ENCODE measurements at regions not wholly inside any gene's neighbourhood (a gene's known extent, or its start where the extent isn't known, plus 50 kb on each side); places are given as distances from the start of the nearest gene placed in this dataset.

DNA sequence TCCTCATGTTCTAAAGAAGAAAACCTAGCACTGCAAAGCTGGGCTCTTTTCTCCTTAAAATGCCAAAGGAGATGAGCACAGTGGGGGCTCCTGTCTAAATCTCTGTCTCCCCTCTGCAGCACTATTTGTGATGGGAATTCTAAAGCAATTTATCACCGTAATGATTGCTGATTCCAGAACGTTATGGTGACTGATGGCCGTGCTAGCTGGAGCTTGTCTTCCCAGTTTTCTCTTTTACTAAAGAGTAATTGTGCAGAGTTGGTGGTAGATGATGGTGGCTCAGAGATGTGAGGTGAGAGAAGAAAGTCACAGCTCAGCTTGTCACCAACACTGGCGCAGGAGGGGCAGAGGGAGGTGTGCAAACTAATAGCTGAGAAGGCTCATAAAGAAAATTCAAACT, 60.7 kb upstream of the ATP2B4 start:
- Histone ChIP-seq H2AFZ (ENCODE audit: low read length) (no peak overlapping the region), H3K4me3 (ENCODE audit: extremely low read depth in 1 of 4, insufficient read depth in 2 of 4, low read depth in 3 of 4, low read length in 4 of 4) (no peak overlapping the region), H3K79me2 (ENCODE audit: control insufficient read depth in 1 of 2, insufficient read depth in 2 of 2, low read length in 2 of 2) (no peaks in the 10 kb centered on the region), H2BK15ac (ENCODE audit: low read length) (no peak overlapping the region), H3K56ac (replicated peaks; ENCODE audit: insufficient read length, low read depth, low read length) (no peak overlapping the region), H2BK120ac (replicated peaks; ENCODE audit: low read depth, low read length) (no peak overlapping the region), H2AK5ac (ENCODE audit: low read depth, low read length) (no peak overlapping the region), H3K36me3 (ENCODE audit: control insufficient read depth in 2 of 4, insufficient read depth in 4 of 4, low read length in 3 of 4) (no peaks in the 10 kb centered on the region), H4K91ac (replicated peaks; ENCODE audit: insufficient read length, low read length) (no peak overlapping the region), H3K4me2 (ENCODE audit: insufficient read depth in 1 of 2, low read depth in 2 of 2, low read length in 2 of 2) (no peak overlapping the region), H2BK5ac (ENCODE audit: low read depth, low read length) (no peak overlapping the region), H3K9ac (replicated peaks in 1 of 4; ENCODE audit: extremely low read depth in 1 of 4, low read depth in 3 of 4, low read length in 3 of 4) (no peak overlapping the region), H4K5ac (ENCODE audit: insufficient read length, low read depth, low read length) (no peak overlapping the region), H3K23me2 (ENCODE audit: low read depth, low read length) (no peaks in the 10 kb centered on the region), H3K4me1 (replicated peaks in 1 of 4; ENCODE audit: control insufficient read depth in 3 of 4, insufficient read depth in 4 of 4, low read length in 3 of 4) (no peaks in the 10 kb centered on the region; a peak in 1 of 7 replicates), H3K9me3 (ENCODE audit: insufficient read depth in 2 of 2, low read depth in 1 of 2, low read length in 1 of 2) (no peaks in the 10 kb centered on the region), H4K20me1 (replicated peaks in 1 of 2; ENCODE audit: control insufficient read depth in 1 of 2, insufficient read depth in 2 of 2, low read length in 2 of 2) (no peaks in the 10 kb centered on the region), H3K4ac (replicated peaks; ENCODE audit: insufficient read length, low read depth, low read length) (no peak overlapping the region), H4K8ac (ENCODE audit: extremely low read depth, insufficient read depth, low read length) (no peak overlapping the region), H3K79me1 (ENCODE audit: low read depth, low read length) (no peaks in the 10 kb centered on the region), H3K18ac (ENCODE audit: extremely low read depth, low read length) (no peak overlapping the region), H3K23ac (ENCODE audit: insufficient read length) (no peak overlapping the region), H2BK12ac (ENCODE audit: low read depth, low read length) (no peak overlapping the region), H3K27me3 (replicated peaks in 1 of 4; ENCODE audit: control insufficient read depth in 3 of 4, extremely low read depth in 1 of 4, insufficient read depth in 3 of 4, low read length in 3 of 4) (no peaks in the 10 kb centered on the region), H3K27ac (ENCODE audit: low read depth, low read length) (no peak overlapping the region), H3K14ac (ENCODE audit: insufficient read length) (no peak overlapping the region), H2BK20ac (ENCODE audit: low read length) (no peak overlapping the region)
- 85% methylated on average over 4 of the region's 4 CpGs; no CpG with 5 or more reads in 1 of the 2 experiments for WGBS, 2 experiments (ENCODE audit: extremely low coverage in 1 of 2, insufficient coverage in 1 of 2, insufficient read length in 1 of 2, insufficient replicate concordance in 2 of 2, low coverage in 1 of 2, low lambda C conversion rate in 2 of 2, missing lambda C conversion rate in 1 of 2)
- CTCF ChIA-PET (ENCODE audit: partially characterized antibody), result interaction anchor here (0.7 to 1.9 kb wide), 10 partner anchors 11 to 61 kb away, joined by 3 to 7 read pairs (median 5); no protein-coding TSS in a partner anchor
- DNase-seq (ENCODE audit: low read depth in 1 of 2, low spot score in 2 of 2) (no peak), FAIRE-seq (no peak)
- POLR2A ChIA-PET (ENCODE audit: partially characterized antibody), result interaction anchor here (1.4 kb wide), 1 partner anchor 11 kb away, joined by 3 read pairs; no protein-coding TSS in a partner anchor
- no peak for TF ChIP-seq SIX5 (IDR thresholded peaks at IDR 0.05; ENCODE audit: low read depth, low read length)
- TF ChIP-seq EZH2 (IDR thresholded peaks at IDR 0.05; ENCODE audit: low read depth, low read length, severe bottlenecking), result no peak
- TF ChIP-seq RBBP5 (IDR thresholded peaks at IDR 0.05; ENCODE audit: borderline replicate concordance, low read depth, low read length), result no peak
- TF ChIP-seq CHD1 (IDR thresholded peaks at IDR 0.05; ENCODE audit: low read depth, low read length), result no peak
- no peak for TF ChIP-seq KDM4A (IDR thresholded peaks at IDR 0.05; ENCODE audit: low read depth, low read length, severe bottlenecking)
- TF ChIP-seq, protein P1, sequence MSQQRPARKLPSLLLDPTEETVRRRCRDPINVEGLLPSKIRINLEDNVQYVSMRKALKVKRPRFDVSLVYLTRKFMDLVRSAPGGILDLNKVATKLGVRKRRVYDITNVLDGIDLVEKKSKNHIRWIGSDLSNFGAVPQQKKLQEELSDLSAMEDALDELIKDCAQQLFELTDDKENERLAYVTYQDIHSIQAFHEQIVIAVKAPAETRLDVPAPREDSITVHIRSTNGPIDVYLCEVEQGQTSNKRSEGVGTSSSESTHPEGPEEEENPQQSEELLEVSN (IDR thresholded peaks at IDR 0.05), result no peak
